Hepatocyte (in vitro differentiated cells): ENCODE measurements at regions not wholly inside any gene's neighbourhood (a gene's known extent, or its start where the extent isn't known, plus 50 kb on each side); places are given as distances from the start of the nearest gene placed in this dataset.
"Not testable (repeated sequence)": the region's sequence is repeated elsewhere in the genome, so short reads cannot be mapped to it uniquely, and the experiment has no call there.

Experiments
- DNase-seq: peaks from one replicate; pipeline ENCODE4 v3.0.0-alpha.2; 2016; ENCODE audit warnings: low spot score
- H2AFZ ChIP-seq: fragments of 200-600 bp; sonication (generic); 2 replicates; pipeline ENCODE4 v1.6.0; 2016; ENCODE audit warnings: antibody characterized with exemption, mild to moderate bottlenecking
- H3K27ac ChIP-seq: fragments of 200-600 bp; sonication (generic); 2 replicates; pipeline ENCODE4 v1.5.1; 2016; ENCODE audit warnings: mild to moderate bottlenecking
- H3K27me3 ChIP-seq: fragments of 200-600 bp; sonication (generic); 2 replicates; pipeline ENCODE4 v1.6.1; 2016
- H3K36me3 ChIP-seq: fragments of 200-600 bp; sonication (generic); replicated peaks from 2 replicates; pipeline ENCODE4 v1.5.1; 2016; ENCODE audit warnings: low read depth; ENCODE audit not compliant: insufficient read depth
- H3K4me1 ChIP-seq: fragments of 200-600 bp; sonication (generic); 2 replicates; pipeline ENCODE4 v1.5.1; 2016; ENCODE audit warnings: mild to moderate bottlenecking, moderate library complexity; ENCODE audit not compliant: insufficient read depth
- H3K4me2 ChIP-seq: fragments of 200-600 bp; sonication (generic); 2 replicates; pipeline ENCODE4 v1.6.0; 2016
- H3K4me3 ChIP-seq: fragments of 200-600 bp; sonication (generic); 2 replicates; pipeline ENCODE4 v1.5.1; 2016; ENCODE audit warnings: mild to moderate bottlenecking
- H3K79me2 ChIP-seq: fragments of 200-600 bp; sonication (generic); 2 replicates; pipeline ENCODE4 v1.6.0; 2017; ENCODE audit warnings: mild to moderate bottlenecking
- H3K9me2 ChIP-seq: fragments of 200-600 bp; sonication (generic); replicated peaks from 2 replicates; pipeline ENCODE4 v1.6.0; 2017; ENCODE audit warnings: mild to moderate bottlenecking; ENCODE audit not compliant: insufficient read depth
- H3K9me3 ChIP-seq: fragments of 200-600 bp; sonication (generic); 2 replicates; pipeline ENCODE4 v1.5.1; 2016; ENCODE audit warnings: low read depth, mild to moderate bottlenecking
- H4K20me1 ChIP-seq: fragments of 200-600 bp; sonication (generic); 2 replicates; pipeline ENCODE4 v1.6.0; 2016; ENCODE audit warnings: mild to moderate bottlenecking; ENCODE audit not compliant: insufficient read depth, poor library complexity, severe bottlenecking
- CTCF ChIP-seq: fragments of 200-600 bp; sonication (generic); IDR thresholded peaks from 2 replicates; pipeline ENCODE4 v1.5.1; 2016; ENCODE audit warnings: antibody characterized with exemption, mild to moderate bottlenecking; ENCODE audit not compliant: poor library complexity
- EZH2 ChIP-seq: fragments of 200-600 bp; sonication (generic); IDR thresholded peaks from 2 replicates; pipeline ENCODE4 v1.6.1; 2016; ENCODE audit warnings: antibody characterized with exemption, mild to moderate bottlenecking, borderline replicate concordance
- EZH2phosphoT487 ChIP-seq: fragments of 200-600 bp; sonication (generic); IDR thresholded peaks from one replicate; pipeline ENCODE4 v1.6.1; 2018; ENCODE audit warnings: antibody characterized with exemption, mild to moderate bottlenecking, low read depth, moderate library complexity; ENCODE audit not compliant: unreplicated experiment, severe bottlenecking
- WGBS: methylation state at CpG from one replicate; pipeline ENCODE4 v1.1.6; 2016; ENCODE audit warnings: low lambda C conversion rate; ENCODE audit errors: missing lambda C conversion rate; 5-methylcytosine and 5-hydroxymethylcytosine counted together

GRCh38 chr17:33952425-33952824, 302.7 kb upstream of the CCL2 start:
- Histone ChIP-seq H3K9me2 (no peaks in the 10 kb centered on the region), H3K4me1 (no peaks in the 10 kb centered on the region), H2AFZ (no peak overlapping the region), H3K4me2 (no peak overlapping the region), H4K20me1 (no peaks in the 10 kb centered on the region), H3K36me3 (no peaks in the 10 kb centered on the region), H3K27ac (no peak overlapping the region), H3K9me3 (no peaks in the 10 kb centered on the region), H3K27me3 (no peaks in the 10 kb centered on the region), H3K4me3 (no peak overlapping the region), H3K79me2 (no peaks in the 10 kb centered on the region)
- no peak for DNase-seq
- TF ChIP-seq CTCF (no peak), EZH2 (no peak), EZH2phosphoT487 (no peak)
- WGBS: 56% methylated on average over 1 of the region's 1 CpG

GRCh38 chr17:33954597-33954996, 300.5 kb upstream of the CCL2 start:
- Histone ChIP-seq H3K9me2 (no peaks in the 10 kb centered on the region), H2AFZ (no peak overlapping the region)
- 88% methylated on average over 3 of the region's 3 CpGs for WGBS

GRCh38 chr17:33955461-33955860, 299.6 kb upstream of the CCL2 start:
- Histone ChIP-seq H3K9me3 (no peaks in the 10 kb centered on the region), H3K9me2 (no peaks in the 10 kb centered on the region), H3K4me1 (no peaks in the 10 kb centered on the region), H3K4me2 (no peak overlapping the region), H3K36me3 (no peaks in the 10 kb centered on the region), H4K20me1 (no peaks in the 10 kb centered on the region), H3K4me3 (no peak overlapping the region), H3K27me3 (no peaks in the 10 kb centered on the region), H2AFZ (no peak overlapping the region), H3K79me2 (no peaks in the 10 kb centered on the region), H3K27ac (no peak overlapping the region)
- WGBS: 24% methylated on average over 2 of the region's 2 CpGs
- no peak for DNase-seq
- TF ChIP-seq EZH2phosphoT487 (no peak), EZH2 (no peak), CTCF (no peak)

More at GRCh38 chr17:33954597-33954996, 300.5 kb upstream of the CCL2 start:
- Histone ChIP-seq H3K4me2 (no peak overlapping the region), H4K20me1 (no peaks in the 10 kb centered on the region), H3K27ac (no peak overlapping the region), H3K4me3 (no peak overlapping the region), H3K79me2 (no peaks in the 10 kb centered on the region), H3K4me1 (no peaks in the 10 kb centered on the region), H3K27me3 (no peaks in the 10 kb centered on the region), H3K9me3 (no peaks in the 10 kb centered on the region), H3K36me3 (no peaks in the 10 kb centered on the region)
- no peak for DNase-seq
- TF ChIP-seq CTCF: no peak
- no peak for TF ChIP-seq EZH2
- no peak for TF ChIP-seq EZH2phosphoT487

GRCh38 chr17:33959098-33959497, 296.0 kb upstream of the CCL2 start:
- not testable (repeated sequence) for H2AFZ ChIP-seq, H3K27me3 ChIP-seq

More at GRCh38 chr17:33959098-33959497, 296.0 kb upstream of the CCL2 start:
- not testable (repeated sequence) for H3K4me2 ChIP-seq, H3K4me3 ChIP-seq, DNase-seq, H3K79me2 ChIP-seq, H3K9me3 ChIP-seq, H3K4me1 ChIP-seq, H3K27ac ChIP-seq, H3K36me3 ChIP-seq, H3K9me2 ChIP-seq, H4K20me1 ChIP-seq
